Fibroblast of lung (primary cell): ENCODE measurements at regions not wholly inside any gene's neighbourhood (a gene's known extent, or its start where the extent isn't known, plus 50 kb on each side); places are given as distances from the start of the nearest gene placed in this dataset.

ENCODE experiments used
- DNase-seq, 2 donors: peaks; one replicate each; pipeline versions ENCODE4 v3.0.0 to v3.0.0-alpha.2; 2010; ENCODE audit warnings: low read depth in 2 of 2
- H2AFZ ChIP-seq: 2 replicates; pipeline ENCODE4 v1.5.1; 2012; ENCODE audit warnings: low read length, control low read depth, inconsistent platforms
- H3K27ac ChIP-seq: 2 replicates; pipeline ENCODE4 v1.5.1; 2011; ENCODE audit warnings: low read length, control low read depth; ENCODE audit not compliant: insufficient read depth
- H3K27me3 ChIP-seq: 2 replicates; pipeline ENCODE4 v1.5.1; 2011; ENCODE audit warnings: mild to moderate bottlenecking, low read length; ENCODE audit not compliant: control insufficient read depth, insufficient read depth
- H3K36me3 ChIP-seq: 2 replicates; pipeline ENCODE4 v1.5.1; 2011; ENCODE audit warnings: low read length; ENCODE audit not compliant: control insufficient read depth, insufficient read depth
- H3K4me1 ChIP-seq: 2 replicates; pipeline ENCODE4 v1.5.1; 2011; ENCODE audit warnings: low read length; ENCODE audit not compliant: control insufficient read depth, insufficient read depth; ENCODE audit errors: extremely low read depth
- H3K4me2 ChIP-seq: 2 replicates; pipeline ENCODE4 v1.5.1; 2011; ENCODE audit warnings: low read length, control low read depth; ENCODE audit not compliant: insufficient read depth; ENCODE audit errors: extremely low read depth
- H3K4me3 ChIP-seq, 4 experiments: fragments of 200-600 bp in 1 of 4; sonication (generic) in 1 of 4; replicated peaks in 1 of 4; 2 replicates each; pipeline ENCODE4 v1.5.1; 2011 to 2016; ENCODE audit warnings: low read length in 4 of 4, low read depth in 3 of 4, mild to moderate bottlenecking in 3 of 4, control low read depth in 2 of 4, inconsistent platforms in 1 of 4, mixed read lengths in 1 of 4; ENCODE audit not compliant: insufficient read depth in 1 of 4; ENCODE audit errors: control extremely low read depth in 1 of 4
- H3K79me2 ChIP-seq: 2 replicates; pipeline ENCODE4 v1.5.1; 2012; ENCODE audit warnings: mild to moderate bottlenecking, low read length, inconsistent platforms; ENCODE audit not compliant: control insufficient read depth, insufficient read depth
- H3K9ac ChIP-seq: 2 replicates; pipeline ENCODE4 v1.5.1; 2011; ENCODE audit warnings: mild to moderate bottlenecking, low read length, control low read depth; ENCODE audit not compliant: insufficient read depth
- H3K9me3 ChIP-seq: 2 replicates; pipeline ENCODE4 v1.5.1; 2012; ENCODE audit warnings: low read depth, low read length; ENCODE audit not compliant: control insufficient read depth, insufficient read depth
- H4K20me1 ChIP-seq: 2 replicates; pipeline ENCODE4 v1.5.1; 2011; ENCODE audit warnings: low read length; ENCODE audit not compliant: control insufficient read depth, insufficient read depth; ENCODE audit errors: extremely low read depth
- EZH2 ChIP-seq: IDR thresholded peaks from 2 replicates; pipeline ENCODE4 v1.5.1; 2012; ENCODE audit warnings: low read length, control low read depth, mild to moderate bottlenecking; ENCODE audit errors: missing control alignments
- TF ChIP-seq, protein P1 (sequence below), 2 donors: IDR thresholded peaks in 1 of 2; conservative IDR thresholded peaks in 1 of 2; 1 replicate in 1 of 2; 2 replicates in 1 of 2; pipeline ENCODE4 v1.5.1; 2011 to 2012; ENCODE audit warnings: low read length in 2 of 2, control low read depth in 1 of 2, inconsistent platforms in 1 of 2, low read depth in 1 of 2, mild to moderate bottlenecking in 1 of 2

DNA sequence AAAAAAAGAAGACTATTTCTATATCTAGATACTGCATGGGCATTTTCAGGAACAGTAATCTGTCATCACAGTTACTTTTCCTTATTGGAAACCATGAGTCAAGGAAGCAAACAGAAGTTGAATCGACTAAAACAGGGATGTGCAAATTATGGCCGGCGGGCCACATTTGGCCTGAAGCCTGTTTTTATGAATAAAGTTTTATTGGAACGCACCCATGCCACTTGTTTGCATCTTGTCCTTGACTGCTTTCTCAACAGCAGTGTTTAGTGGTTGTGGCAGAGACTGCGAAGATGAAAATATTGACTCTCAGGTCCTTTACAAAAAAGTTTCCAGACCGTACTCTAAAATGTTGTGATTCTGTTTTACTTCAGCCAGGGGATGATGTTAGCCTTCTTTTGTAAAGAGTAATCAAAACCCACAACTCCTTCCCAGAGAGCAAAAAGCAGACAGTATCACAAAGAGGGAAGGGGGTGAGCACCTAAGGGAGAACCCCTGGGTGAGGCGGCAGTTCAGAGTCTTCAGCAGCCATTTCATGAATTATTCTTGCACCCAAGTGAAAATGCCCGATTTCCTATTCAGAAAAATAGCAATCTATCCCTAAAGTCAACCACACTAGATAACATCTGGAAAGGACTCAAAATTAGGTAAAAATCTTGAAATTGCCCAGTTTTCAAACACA is 190.4 kb downstream of the MYLK4 start:
- TF ChIP-seq EZH2 = no peak
- TF ChIP-seq, protein P1, sequence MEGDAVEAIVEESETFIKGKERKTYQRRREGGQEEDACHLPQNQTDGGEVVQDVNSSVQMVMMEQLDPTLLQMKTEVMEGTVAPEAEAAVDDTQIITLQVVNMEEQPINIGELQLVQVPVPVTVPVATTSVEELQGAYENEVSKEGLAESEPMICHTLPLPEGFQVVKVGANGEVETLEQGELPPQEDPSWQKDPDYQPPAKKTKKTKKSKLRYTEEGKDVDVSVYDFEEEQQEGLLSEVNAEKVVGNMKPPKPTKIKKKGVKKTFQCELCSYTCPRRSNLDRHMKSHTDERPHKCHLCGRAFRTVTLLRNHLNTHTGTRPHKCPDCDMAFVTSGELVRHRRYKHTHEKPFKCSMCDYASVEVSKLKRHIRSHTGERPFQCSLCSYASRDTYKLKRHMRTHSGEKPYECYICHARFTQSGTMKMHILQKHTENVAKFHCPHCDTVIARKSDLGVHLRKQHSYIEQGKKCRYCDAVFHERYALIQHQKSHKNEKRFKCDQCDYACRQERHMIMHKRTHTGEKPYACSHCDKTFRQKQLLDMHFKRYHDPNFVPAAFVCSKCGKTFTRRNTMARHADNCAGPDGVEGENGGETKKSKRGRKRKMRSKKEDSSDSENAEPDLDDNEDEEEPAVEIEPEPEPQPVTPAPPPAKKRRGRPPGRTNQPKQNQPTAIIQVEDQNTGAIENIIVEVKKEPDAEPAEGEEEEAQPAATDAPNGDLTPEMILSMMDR (conservative IDR thresholded peaks at IDR 0.05 in 1 of 2, IDR thresholded peaks at IDR 0.05 in 1 of 2; ENCODE audit: low read depth in 1 of 2, low read length in 2 of 2) = no peak
- peaks cover 2% of the 10 kb centered on the region for H3K27me3 ChIP-seq
- H3K36me3 ChIP-seq = no peaks in the 10 kb centered on the region
- no peaks in the 10 kb centered on the region for H3K79me2 ChIP-seq
- H3K4me3 ChIP-seq = no peak overlapping the region
- no peaks in the 10 kb centered on the region for H3K9me3 ChIP-seq
- no peak overlapping the region for H3K9ac ChIP-seq
- H2AFZ ChIP-seq = no peak overlapping the region
- H4K20me1 ChIP-seq = no peaks in the 10 kb centered on the region
- H3K4me1 ChIP-seq = no peaks in the 10 kb centered on the region
- H3K27ac ChIP-seq = no peak overlapping the region
- no peak overlapping the region for H3K4me2 ChIP-seq
- no peak for DNase-seq

DNA sequence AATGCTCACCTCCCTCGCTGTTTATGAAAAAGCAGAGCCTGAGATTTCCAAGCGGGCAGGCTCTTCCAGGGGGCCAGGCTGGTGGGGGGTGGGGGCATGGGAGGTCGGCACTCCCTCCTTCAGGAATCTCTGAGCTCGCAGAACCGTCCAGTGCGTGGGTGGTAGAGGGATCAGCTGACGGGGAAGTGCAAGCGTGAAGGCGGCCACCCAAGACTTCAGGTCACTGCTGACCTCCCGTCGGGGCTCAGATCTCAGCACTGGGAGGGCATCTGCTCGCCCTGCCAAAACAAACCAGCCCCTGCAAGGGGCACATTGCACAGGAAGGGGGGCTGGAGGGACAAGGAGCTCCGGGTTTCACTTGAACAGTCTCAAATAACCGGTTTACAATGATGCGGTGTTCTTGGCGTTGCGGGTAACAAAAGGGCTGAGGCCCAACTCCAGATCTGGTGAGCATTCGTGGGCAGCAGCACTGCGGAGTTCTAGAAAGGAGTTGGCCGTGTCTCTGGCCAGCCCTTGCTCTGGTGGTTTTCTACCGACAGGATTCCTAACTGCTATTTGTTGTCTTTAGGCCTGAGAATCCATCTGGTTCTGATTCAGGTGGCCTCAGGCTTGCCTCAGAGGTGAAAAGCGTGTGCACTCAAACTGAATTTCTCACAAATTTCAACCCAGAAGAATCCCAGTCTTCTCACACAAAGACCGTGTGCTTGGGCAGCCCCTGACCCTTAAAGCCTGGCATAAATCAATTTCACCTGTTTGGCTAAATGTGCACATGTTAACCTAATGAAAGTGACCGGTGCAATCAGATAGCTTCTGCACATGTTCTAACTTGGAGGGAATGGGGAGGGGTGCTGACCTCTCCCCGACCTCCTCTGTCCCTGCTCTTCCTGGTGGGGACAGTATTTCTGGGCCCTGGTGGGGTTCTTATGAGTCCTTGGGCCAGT is 191.6 kb downstream of the MYLK4 start:
- Histone ChIP-seq H3K9me3 (no peaks in the 10 kb centered on the region), H3K4me2 (no peak overlapping the region), H3K27ac (no peak overlapping the region), H3K79me2 (no peaks in the 10 kb centered on the region), H3K4me1 (no peaks in the 10 kb centered on the region), H3K4me3 (no peak overlapping the region), H2AFZ (no peak overlapping the region), H3K36me3 (no peaks in the 10 kb centered on the region), H4K20me1 (no peaks in the 10 kb centered on the region), H3K9ac (no peak overlapping the region), H3K27me3 (peaks cover under 1% of the 10 kb centered on the region)
- TF ChIP-seq EZH2 = no peak
- TF ChIP-seq, protein P1 (conservative IDR thresholded peaks at IDR 0.05 in 1 of 2, IDR thresholded peaks at IDR 0.05 in 1 of 2; ENCODE audit: low read depth in 1 of 2, low read length in 2 of 2) = no peak
- no peak for DNase-seq

DNA sequence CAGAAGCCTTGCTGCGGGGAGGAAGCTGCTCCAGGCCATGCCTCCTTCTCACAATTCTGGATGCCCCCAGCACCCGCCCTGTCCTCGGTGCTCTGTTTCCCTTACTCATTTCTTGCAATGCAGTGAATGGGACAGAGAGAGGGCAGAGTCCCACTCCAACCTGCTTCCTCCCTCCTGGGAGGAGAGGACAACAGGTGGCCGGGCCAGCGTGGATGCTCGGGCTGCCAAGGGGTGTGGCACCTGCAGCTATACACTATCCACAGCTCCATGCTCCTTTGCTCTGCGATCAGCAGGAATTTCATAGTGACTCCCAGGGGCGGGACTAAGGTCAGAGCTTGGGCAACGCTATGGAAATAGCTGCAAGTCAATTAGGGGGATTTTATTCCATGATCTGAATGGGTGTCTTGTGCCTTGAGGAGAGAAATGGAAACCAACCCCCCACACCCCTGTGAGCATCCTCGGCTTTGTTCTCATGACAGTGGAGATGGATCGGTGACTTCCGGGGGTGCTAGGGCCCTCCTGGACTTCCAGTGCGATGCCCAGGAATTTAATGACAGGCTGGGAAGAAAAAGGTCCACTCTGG is 192.5 kb downstream of the MYLK4 start:
- no peak overlapping the region for H2AFZ ChIP-seq
- H3K79me2 ChIP-seq = no peaks in the 10 kb centered on the region
- DNase-seq = no peak
- H3K4me1 ChIP-seq = no peaks in the 10 kb centered on the region
- no peaks in the 10 kb centered on the region for H3K27me3 ChIP-seq
- H3K4me2 ChIP-seq = no peak overlapping the region
- no peaks in the 10 kb centered on the region for H3K9me3 ChIP-seq
- no peaks in the 10 kb centered on the region for H4K20me1 ChIP-seq
- H3K9ac ChIP-seq = no peak overlapping the region
- H3K4me3 ChIP-seq = no peak overlapping the region
- TF ChIP-seq, protein P1 (conservative IDR thresholded peaks at IDR 0.05 in 1 of 2, IDR thresholded peaks at IDR 0.05 in 1 of 2; ENCODE audit: low read depth in 1 of 2, low read length in 2 of 2) = no peak
- TF ChIP-seq EZH2 = no peak
- no peaks in the 10 kb centered on the region for H3K36me3 ChIP-seq
- H3K27ac ChIP-seq = no peak overlapping the region
